DND-41 (cell line): ENCODE measurements at regions not wholly inside any gene's neighbourhood (a gene's known extent, or its start where the extent isn't known, plus 50 kb on each side); places are given as distances from the start of the nearest gene placed in this dataset.

ENCODE experiments used
- CTCF ChIP-seq: IDR thresholded peaks from 2 replicates; pipeline ENCODE4 v1.5.1; 2012; ENCODE audit warnings: borderline replicate concordance, low read length, moderate library complexity, mild to moderate bottlenecking; ENCODE audit not compliant: poor library complexity, severe bottlenecking; ENCODE audit errors: extremely low read depth
- EZH2 ChIP-seq: IDR thresholded peaks from 3 replicates; pipeline ENCODE4 v1.6.1; 2012; ENCODE audit warnings: borderline replicate concordance, low read depth, mild to moderate bottlenecking, moderate library complexity, low read length, inconsistent platforms; ENCODE audit not compliant: severe bottlenecking

GRCh38 chr2:220899492-220899891 is 672.6 kb downstream of the EPHA4 start:
- TF ChIP-seq EZH2 (no peak), CTCF (no peak)
